ENCODE measurements at regions not wholly inside any gene's neighbourhood (a gene's known extent, or its start where the extent isn't known, plus 50 kb on each side); places are given as distances from the start of the nearest gene placed in this dataset.

DNA sequence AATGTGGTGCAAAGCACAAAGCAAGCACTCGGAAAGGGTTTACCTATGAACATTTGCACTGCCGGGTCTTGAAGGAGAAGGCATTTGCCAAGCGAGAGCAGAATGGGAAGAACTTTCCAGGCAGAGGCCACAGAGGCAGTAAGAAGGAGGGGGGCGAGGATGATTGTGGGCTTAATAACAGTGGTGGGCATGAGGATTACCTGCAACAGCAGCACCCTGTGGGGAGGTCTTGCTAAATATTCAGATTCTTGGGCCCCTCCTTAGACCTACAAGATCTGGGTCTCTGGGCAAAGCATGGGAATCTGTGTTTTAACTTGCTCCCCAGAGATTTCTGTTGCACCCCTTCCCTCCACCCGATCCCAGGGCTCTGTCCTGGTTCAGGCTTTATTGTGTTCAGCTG is 75.1 kb upstream of the ZBED5 start:
- DNase-seq (ENCODE audit: low read depth, low spot score) (no peak), ATAC-seq (no peak), FAIRE-seq (no peak)
- no peaks in the 10 kb centered on the region for H3K36me3 ChIP-seq (ENCODE audit: control insufficient read depth in 2 of 2, insufficient read depth in 2 of 2, low read length in 1 of 2)
- POLR2A ChIA-PET, result no interaction called here
- no peak overlapping the region for H3K9ac ChIP-seq (ENCODE audit: control insufficient read depth, insufficient read depth, low read length)
- H3K4me3 ChIP-seq, result no peak overlapping the region
- no peaks in the 10 kb centered on the region for H3K79me2 ChIP-seq (ENCODE audit: control insufficient read depth, insufficient read depth, low read length)
- SMC1A ChIA-PET (ENCODE audit: uncharacterized antibody, unreplicated experiment), result interaction anchor here (1.6 to 2.9 kb wide), 2 partner anchors 88 to 90 kb away, joined by 3 to 20 read pairs; no protein-coding TSS in a partner anchor
- no peaks in the 10 kb centered on the region for H3K9me3 ChIP-seq (replicated peaks; ENCODE audit: control insufficient read depth, insufficient read depth, low read length)
- CTCF ChIA-PET, result interaction anchor here (0.8 to 5.4 kb wide), 5 partner anchors 12 to 140 kb away, joined by 3 to 91 read pairs (median 33); no protein-coding TSS in a partner anchor
- H4K20me1 ChIP-seq (ENCODE audit: control insufficient read depth, insufficient read depth), result no peaks in the 10 kb centered on the region
- no TSS peak for BruUV-seq (replicated peaks)
- in situ Hi-C loops (cut with MboI) (loop anchor here (5.0 kb wide), 2 partner anchors 89 to 854 kb away; no protein-coding TSS in a partner anchor), intact Hi-C loops (cut with micrococcal nuclease; ENCODE audit: unreplicated experiment) (loop anchor here (1.0 to 10.0 kb wide), 5 partner anchors 89 to 854 kb away; no protein-coding TSS in a partner anchor)
- TF ChIP-seq HDAC2 (IDR thresholded peaks at IDR 0.05) (no peak), SP1 (IDR thresholded peaks at IDR 0.05; ENCODE audit: low read depth, low read length) (no peak), SIX5 (IDR thresholded peaks at IDR 0.05; ENCODE audit: low read depth, low read length, severe bottlenecking) (no peak)
- no peaks in the 10 kb centered on the region for H3K4me1 ChIP-seq (ENCODE audit: control insufficient read depth, insufficient read depth, low read length)
- no peak overlapping the region for H3K4me2 ChIP-seq (ENCODE audit: control insufficient read depth, insufficient read depth)
- RAD21 ChIA-PET (ENCODE audit: unreplicated experiment), result interaction anchor here (2.8 to 4.0 kb wide), 2 partner anchors 88 to 140 kb away, joined by 28 to 38 read pairs; no protein-coding TSS in a partner anchor
- no peak overlapping the region for H3K27ac ChIP-seq (ENCODE audit: control insufficient read depth, insufficient read depth)
- peaks cover 4 to 17% of the 10 kb centered on the region in 2 experiments for H3K27me3 ChIP-seq (replicated peaks in 1 of 2; ENCODE audit: control insufficient read depth in 2 of 2, insufficient read depth in 2 of 2, low read length in 1 of 2)
- no peak overlapping the region for H2AFZ ChIP-seq (ENCODE audit: control insufficient read depth, low read depth, low read length)
- 64% methylated on average over 5 of the region's 5 CpGs for WGBS (ENCODE audit: insufficient coverage, insufficient replicate concordance, low lambda C conversion rate, missing lambda C conversion rate)

DNA sequence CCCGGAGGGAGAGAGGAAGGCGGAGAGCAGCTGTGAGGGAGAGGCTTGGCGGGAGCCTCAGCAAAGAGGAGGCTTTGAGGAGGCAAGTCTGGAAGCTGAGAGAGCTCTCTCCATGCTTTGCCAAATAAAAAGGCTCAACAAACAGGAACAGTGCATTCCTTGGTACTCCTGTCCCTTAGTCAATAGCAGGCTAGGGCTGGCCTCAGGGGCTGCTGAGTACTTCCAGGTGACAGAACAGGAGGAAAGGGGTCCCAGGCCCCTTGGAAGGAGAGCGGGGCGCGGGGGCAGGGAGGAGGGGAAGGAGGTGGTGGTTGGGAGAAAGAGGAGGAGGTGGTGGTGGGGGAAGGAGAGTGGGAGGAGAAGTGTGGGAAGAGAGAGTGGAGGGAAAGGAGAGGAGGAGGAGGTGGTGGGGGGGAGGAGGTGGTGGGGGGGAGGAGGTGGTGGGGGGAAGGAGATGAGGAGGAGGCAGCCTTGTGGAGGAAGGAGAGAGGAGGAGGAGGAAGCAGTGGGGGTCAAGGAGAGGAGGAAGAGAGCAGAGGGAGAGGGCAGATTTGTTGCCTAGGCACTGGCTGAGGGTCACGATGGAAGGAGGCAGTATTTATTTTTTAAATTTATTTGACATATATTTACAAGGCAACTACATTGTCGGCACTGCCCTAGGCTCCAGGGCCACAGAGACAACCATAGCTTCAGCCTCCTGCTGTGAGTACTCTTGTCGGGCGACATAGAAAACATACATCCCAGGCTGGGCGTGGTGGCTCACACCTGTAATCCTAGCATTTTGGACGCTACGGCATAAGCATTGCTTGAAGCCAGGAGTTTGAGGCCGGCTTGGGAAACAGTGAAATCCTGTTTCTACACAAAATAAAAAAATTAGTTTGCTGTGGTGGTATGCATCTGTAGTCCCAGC is 74.2 kb upstream of the ZBED5 start:
- Histone ChIP-seq H3K4me1 (ENCODE audit: control insufficient read depth, insufficient read depth, low read length) (no peaks in the 10 kb centered on the region), H2AFZ (ENCODE audit: control insufficient read depth, low read depth, low read length) (no peak overlapping the region), H3K27ac (ENCODE audit: control insufficient read depth, insufficient read depth) (no peak overlapping the region), H4K20me1 (ENCODE audit: control insufficient read depth, insufficient read depth) (no peaks in the 10 kb centered on the region), H3K9ac (ENCODE audit: control insufficient read depth, insufficient read depth, low read length) (no peak overlapping the region), H3K36me3 (ENCODE audit: control insufficient read depth in 2 of 2, insufficient read depth in 2 of 2, low read length in 1 of 2) (no peaks in the 10 kb centered on the region), H3K4me2 (ENCODE audit: control insufficient read depth, insufficient read depth) (peak overlapping the region; percentile 89; the same call in 1 of the 2 replicates), H3K27me3 (replicated peaks in 1 of 2; ENCODE audit: control insufficient read depth in 2 of 2, insufficient read depth in 2 of 2, low read length in 1 of 2) (peaks cover 4 to 20% of the 10 kb centered on the region in 2 experiments), H3K4me3 (no peak overlapping the region), H3K9me3 (replicated peaks; ENCODE audit: control insufficient read depth, insufficient read depth, low read length) (no peaks in the 10 kb centered on the region), H3K79me2 (ENCODE audit: control insufficient read depth, insufficient read depth, low read length) (no peaks in the 10 kb centered on the region)
- ChIA-PET SMC1A (ENCODE audit: uncharacterized antibody, unreplicated experiment) (interaction anchor here (0.7 to 0.9 kb wide), 2 partner anchors 83 to 964 kb away, joined by 3 read pairs; no protein-coding TSS in a partner anchor), CTCF (interaction anchor here (0.6 to 1.8 kb wide), 6 partner anchors 89 to 140 kb away, joined by 3 to 12 read pairs (median 4); no protein-coding TSS in a partner anchor), POLR2A (no interaction called here), RAD21 (ENCODE audit: unreplicated experiment) (interaction anchor here (1.2 to 4.0 kb wide), 2 partner anchors 89 to 139 kb away, joined by 3 to 38 read pairs; no protein-coding TSS in a partner anchor)
- DNase-seq (ENCODE audit: low read depth, low spot score) (no peak), ATAC-seq (no peak), FAIRE-seq (no peak)
- TF ChIP-seq ZZZ3 (IDR thresholded peaks at IDR 0.05; ENCODE audit: control insufficient read depth, insufficient read length, low read depth), result no peak
- no peak for TF ChIP-seq ZNF622 (IDR thresholded peaks at IDR 0.05)
- TF ChIP-seq ZBTB4 (CRISPR knock-in tag; IDR thresholded peaks at IDR 0.05), result no peak
- no peak for TF ChIP-seq STAT1 (conservative IDR thresholded peaks at IDR 0.05)
- TF ChIP-seq EZH2 (IDR thresholded peaks at IDR 0.05; ENCODE audit: borderline replicate concordance, control insufficient read depth, low read depth, low read length), result no peak; the same call in 1 of the 2 replicates
- WGBS (ENCODE audit: insufficient coverage, insufficient replicate concordance, low lambda C conversion rate, missing lambda C conversion rate), result 39% methylated on average over 11 of the region's 14 CpGs
- in situ Hi-C loops (cut with MboI) (loop anchor here (5.0 kb wide), 2 partner anchors 90 to 855 kb away; no protein-coding TSS in a partner anchor), intact Hi-C loops (cut with micrococcal nuclease; ENCODE audit: unreplicated experiment) (loop anchor here (2.0 to 10.0 kb wide), 3 partner anchors 139 to 330 kb away; no protein-coding TSS in a partner anchor)
- BruUV-seq (replicated peaks), result no TSS peak
